HepG2 (cell line): ENCODE measurements at regions not wholly inside any gene's neighbourhood (a gene's known extent, or its start where the extent isn't known, plus 50 kb on each side); places are given as distances from the start of the nearest gene placed in this dataset.

ENCODE experiments used
- CHCHD3 ChIP-seq: sonication (generic); formaldehyde crosslinking; IDR thresholded peaks from 2 replicates; pipeline ENCODE4 v1.8.0; 2022; ENCODE audit warnings: mild to moderate bottlenecking, missing genetic modification reagents, moderate library complexity
- MTA3 ChIP-seq: sonication (generic); formaldehyde crosslinking; IDR thresholded peaks from 2 replicates; pipeline ENCODE4 v1.4.0; 2020; ENCODE audit warnings: missing genetic modification reagents
- ZNF121 ChIP-seq: sonication (generic); formaldehyde crosslinking; IDR thresholded peaks from 2 replicates; pipeline ENCODE4 v1.5.0; 2020; ENCODE audit warnings: mild to moderate bottlenecking, missing genetic modification reagents
- ZNF367 ChIP-seq: sonication (generic); formaldehyde crosslinking; IDR thresholded peaks from 2 replicates; pipeline ENCODE4 v1.4.0; 2020; ENCODE audit warnings: missing genetic modification reagents, borderline replicate concordance
- ZNF850 ChIP-seq: sonication (generic); formaldehyde crosslinking; conservative IDR thresholded peaks from 2 replicates; pipeline ENCODE4 v1.9.0; 2021; ENCODE audit warnings: mild to moderate bottlenecking, missing genetic modification reagents
- TF ChIP-seq, protein P1 (sequence below): sonication (generic); formaldehyde crosslinking; IDR thresholded peaks from 2 replicates; pipeline ENCODE4 v1.4.0; 2020; ENCODE audit warnings: mild to moderate bottlenecking, missing genetic modification reagents
- TF ChIP-seq, protein P2 (sequence below): sonication (generic); formaldehyde crosslinking; IDR thresholded peaks from 2 replicates; pipeline ENCODE4 v1.5.0; 2020; ENCODE audit warnings: missing genetic modification reagents

DNA sequence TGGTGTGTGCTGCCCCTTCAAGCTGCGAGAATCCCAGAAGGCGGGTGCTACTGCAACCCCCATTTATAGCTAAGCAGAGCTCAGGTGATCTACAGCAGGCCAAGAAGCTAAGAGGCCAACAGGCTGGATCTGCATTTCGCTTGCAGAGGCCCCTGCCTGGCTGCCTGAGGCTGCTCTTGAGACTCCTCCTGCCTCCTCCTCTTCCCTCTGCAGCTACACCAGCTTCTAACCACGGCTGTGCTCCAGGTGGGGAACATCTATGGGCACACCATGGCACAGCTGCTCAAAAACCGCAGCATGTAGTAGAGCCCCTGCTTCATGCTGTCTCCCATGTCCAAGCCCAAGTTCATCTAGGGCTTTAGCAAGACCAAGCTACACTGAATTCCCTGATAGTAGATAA is 72.9 kb upstream of the ZNF678 start (continued):
- TF ChIP-seq, protein P1, sequence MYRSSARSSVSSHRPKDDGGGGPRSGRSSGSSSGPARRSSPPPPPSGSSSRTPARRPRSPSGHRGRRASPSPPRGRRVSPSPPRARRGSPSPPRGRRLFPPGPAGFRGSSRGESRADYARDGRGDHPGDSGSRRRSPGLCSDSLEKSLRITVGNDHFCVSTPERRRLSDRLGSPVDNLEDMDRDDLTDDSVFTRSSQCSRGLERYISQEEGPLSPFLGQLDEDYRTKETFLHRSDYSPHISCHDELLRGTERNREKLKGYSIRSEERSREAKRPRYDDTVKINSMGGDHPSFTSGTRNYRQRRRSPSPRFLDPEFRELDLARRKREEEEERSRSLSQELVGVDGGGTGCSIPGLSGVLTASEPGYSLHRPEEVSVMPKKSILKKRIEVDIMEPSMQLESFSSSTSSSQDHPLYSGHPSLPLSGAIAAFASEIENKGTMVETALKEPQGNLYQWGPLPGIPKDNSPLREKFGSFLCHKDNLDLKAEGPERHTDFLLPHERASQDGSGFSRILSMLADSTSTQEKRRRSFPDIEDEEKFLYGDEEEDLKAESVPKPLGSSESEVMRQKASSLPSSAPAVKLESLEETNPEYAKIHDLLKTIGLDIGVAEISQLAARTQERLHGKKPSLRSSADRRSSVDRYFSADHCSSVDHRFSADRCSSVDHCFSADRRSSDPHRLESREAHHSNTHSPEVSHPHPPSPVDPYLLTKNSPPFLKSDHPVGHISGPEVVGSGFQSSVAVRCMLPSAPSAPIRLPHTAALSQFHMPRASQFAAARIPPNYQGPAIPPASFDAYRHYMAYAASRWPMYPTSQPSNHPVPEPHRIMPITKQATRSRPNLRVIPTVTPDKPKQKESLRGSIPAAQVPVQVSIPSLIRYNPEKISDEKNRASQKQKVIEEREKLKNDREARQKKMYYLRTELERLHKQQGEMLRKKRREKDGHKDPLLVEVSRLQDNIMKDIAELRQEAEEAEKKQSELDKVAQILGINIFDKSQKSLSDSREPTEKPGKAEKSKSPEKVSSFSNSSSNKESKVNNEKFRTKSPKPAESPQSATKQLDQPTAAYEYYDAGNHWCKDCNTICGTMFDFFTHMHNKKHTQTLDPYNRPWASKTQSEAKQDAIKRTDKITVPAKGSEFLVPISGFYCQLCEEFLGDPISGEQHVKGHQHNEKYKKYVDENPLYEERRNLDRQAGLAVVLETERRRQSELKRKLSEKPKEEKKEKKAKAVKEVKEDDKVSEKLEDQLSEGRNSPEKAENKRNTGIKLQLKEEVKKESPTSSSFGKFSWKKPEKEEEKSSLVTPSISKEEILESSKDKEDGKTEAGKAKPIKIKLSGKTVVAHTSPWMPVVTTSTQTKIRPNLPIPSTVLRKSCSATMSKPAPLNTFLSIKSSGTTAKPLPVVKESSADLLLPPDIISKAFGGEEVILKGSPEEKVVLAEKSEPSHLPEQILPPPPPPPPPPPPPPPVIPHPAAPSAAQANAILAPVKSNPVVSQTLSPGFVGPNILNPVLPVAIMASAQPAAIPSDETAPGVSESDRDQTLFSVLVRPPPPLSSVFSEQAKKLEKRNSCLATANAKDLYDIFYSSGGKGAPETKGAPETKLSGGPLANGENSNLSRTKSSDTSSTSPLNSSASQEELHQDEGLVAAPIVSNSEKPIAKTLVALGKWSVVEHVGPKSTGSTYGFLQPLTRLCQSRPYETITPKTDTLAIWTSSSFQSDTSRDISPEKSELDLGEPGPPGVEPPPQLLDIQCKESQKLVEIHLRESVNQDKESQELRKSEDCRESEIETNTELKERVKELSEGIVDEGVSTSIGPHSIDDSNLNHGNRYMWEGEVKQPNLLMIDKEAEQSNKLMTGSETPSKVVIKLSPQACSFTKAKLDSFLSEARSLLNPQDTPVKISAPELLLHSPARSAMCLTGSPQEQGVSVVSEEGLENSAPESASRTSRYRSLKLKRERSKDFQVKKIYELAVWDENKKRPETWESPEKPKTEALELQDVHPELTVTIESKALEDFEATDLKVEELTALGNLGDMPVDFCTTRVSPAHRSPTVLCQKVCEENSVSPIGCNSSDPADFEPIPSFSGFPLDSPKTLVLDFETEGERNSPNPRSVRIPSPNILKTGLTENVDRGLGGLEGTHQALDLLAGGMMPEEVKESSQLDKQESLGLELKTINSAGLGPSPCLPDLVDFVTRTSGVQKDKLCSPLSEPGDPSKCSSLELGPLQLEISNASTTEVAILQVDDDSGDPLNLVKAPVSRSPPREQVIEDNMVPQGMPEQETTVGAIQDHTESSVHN (CRISPR knock-in tag), result no peak
- TF ChIP-seq MTA3 (CRISPR knock-in tag), result no peak
- no peak for TF ChIP-seq ZNF850
- no peak for TF ChIP-seq CHCHD3 (CRISPR knock-in tag)
- TF ChIP-seq ZNF367 (CRISPR knock-in tag), result no peak
- no peak for TF ChIP-seq ZNF121 (CRISPR knock-in tag)
- TF ChIP-seq, protein P2, sequence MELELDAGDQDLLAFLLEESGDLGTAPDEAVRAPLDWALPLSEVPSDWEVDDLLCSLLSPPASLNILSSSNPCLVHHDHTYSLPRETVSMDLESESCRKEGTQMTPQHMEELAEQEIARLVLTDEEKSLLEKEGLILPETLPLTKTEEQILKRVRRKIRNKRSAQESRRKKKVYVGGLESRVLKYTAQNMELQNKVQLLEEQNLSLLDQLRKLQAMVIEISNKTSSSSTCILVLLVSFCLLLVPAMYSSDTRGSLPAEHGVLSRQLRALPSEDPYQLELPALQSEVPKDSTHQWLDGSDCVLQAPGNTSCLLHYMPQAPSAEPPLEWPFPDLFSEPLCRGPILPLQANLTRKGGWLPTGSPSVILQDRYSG (CRISPR knock-in tag), result no peak
